GM12873 (cell line): ENCODE measurements at regions not wholly inside any gene's neighbourhood (a gene's known extent, or its start where the extent isn't known, plus 50 kb on each side); places are given as distances from the start of the nearest gene placed in this dataset.

Experiments
- CTCF ChIP-seq: IDR thresholded peaks from 2 replicates; pipeline ENCODE4 v1.5.1; 2012; ENCODE audit warnings: low read depth, mild to moderate bottlenecking, moderate library complexity, low read length, control low read depth; ENCODE audit not compliant: insufficient read depth; ENCODE audit errors: missing control alignments

- TF ChIP-seq CTCF: no peak
These were observed 1095.1 kb downstream of the IGSF11 start for GRCh38 chr3:117939425-117940027.

- no peak for TF ChIP-seq CTCF
These were observed 1093.6 kb downstream of the IGSF11 start for GRCh38 chr3:117941015-117941414.

GRCh38 chr3:117941756-117942155 lies 1092.9 kb downstream of the IGSF11 start:
- no peak for TF ChIP-seq CTCF

GRCh38 chr3:117954131-117954530 lies 1080.5 kb downstream of the IGSF11 start:
- TF ChIP-seq CTCF: no peak

- TF ChIP-seq CTCF: no peak
These were observed 1079.5 kb downstream of the IGSF11 start for GRCh38 chr3:117955196-117955595.

- TF ChIP-seq CTCF: no peak
These were observed 1076.6 kb downstream of the IGSF11 start for GRCh38 chr3:117958027-117958426.

GRCh38 chr3:117962750-117963149 lies 1071.9 kb downstream of the IGSF11 start:
- TF ChIP-seq CTCF: no peak
